LNCaP clone FGC (cell line): ENCODE measurements at regions not wholly inside any gene's neighbourhood (a gene's known extent, or its start where the extent isn't known, plus 50 kb on each side); places are given as distances from the start of the nearest gene placed in this dataset.

Experiments
- DNase-seq: peaks from one replicate; pipeline ENCODE4 v3.0.0-alpha.2; 2011; ENCODE audit warnings: low read depth
- H3K4me3 ChIP-seq: 2 replicates; pipeline ENCODE4 v1.5.1; 2011; ENCODE audit warnings: mild to moderate bottlenecking, low read depth, low read length, control low read depth
- CTCF ChIP-seq: IDR thresholded peaks from 2 replicates; pipeline ENCODE4 v1.5.1; 2012; ENCODE audit warnings: mild to moderate bottlenecking; ENCODE audit not compliant: control insufficient read depth, insufficient read depth; ENCODE audit errors: extremely low read depth

- no peak for DNase-seq
- H3K4me3 ChIP-seq: no peak overlapping the region
- TF ChIP-seq CTCF: no peak
These were observed 797.9 kb upstream of the COBL start for GRCh38 chr7:52114509-52114908.

- no peak overlapping the region for H3K4me3 ChIP-seq
- no peak for DNase-seq
- no peak for TF ChIP-seq CTCF
These were observed 797.4 kb upstream of the COBL start for GRCh38 chr7:52114056-52114455.

GRCh38 chr7:52107355-52107754, 790.7 kb upstream of the COBL start:
- no peak overlapping the region for H3K4me3 ChIP-seq
- DNase-seq: no peak
- TF ChIP-seq CTCF: no peak

- H3K4me3 ChIP-seq: no peak overlapping the region
- no peak for TF ChIP-seq CTCF
- DNase-seq: no peak
These were observed 779.3 kb upstream of the COBL start for GRCh38 chr7:52095861-52096260.

- TF ChIP-seq CTCF: no peak
- no peak for DNase-seq
- H3K4me3 ChIP-seq: no peak overlapping the region
These were observed 775.4 kb upstream of the COBL start for GRCh38 chr7:52091996-52092395.

GRCh38 chr7:52091101-52091500, 774.5 kb upstream of the COBL start:
- TF ChIP-seq CTCF: no peak
- no peak overlapping the region for H3K4me3 ChIP-seq
- DNase-seq: no peak

- TF ChIP-seq CTCF: no peak
- no peak for DNase-seq
- no peak overlapping the region for H3K4me3 ChIP-seq
These were observed 771.6 kb upstream of the COBL start for GRCh38 chr7:52088008-52088901.
